Activated CD4-positive, alpha-beta T cell treated with anti-CD3 and anti-CD28 coated beads, Interleukin-2, amount 50 U/mL, for 16 hours (primary cell): ENCODE measurements at regions not wholly inside any gene's neighbourhood (a gene's known extent, or its start where the extent isn't known, plus 50 kb on each side); places are given as distances from the start of the nearest gene placed in this dataset.

Experiments
- DNase-seq: peaks from one replicate; pipeline ENCODE4 v3.0.0-alpha.2; 2020

DNA sequence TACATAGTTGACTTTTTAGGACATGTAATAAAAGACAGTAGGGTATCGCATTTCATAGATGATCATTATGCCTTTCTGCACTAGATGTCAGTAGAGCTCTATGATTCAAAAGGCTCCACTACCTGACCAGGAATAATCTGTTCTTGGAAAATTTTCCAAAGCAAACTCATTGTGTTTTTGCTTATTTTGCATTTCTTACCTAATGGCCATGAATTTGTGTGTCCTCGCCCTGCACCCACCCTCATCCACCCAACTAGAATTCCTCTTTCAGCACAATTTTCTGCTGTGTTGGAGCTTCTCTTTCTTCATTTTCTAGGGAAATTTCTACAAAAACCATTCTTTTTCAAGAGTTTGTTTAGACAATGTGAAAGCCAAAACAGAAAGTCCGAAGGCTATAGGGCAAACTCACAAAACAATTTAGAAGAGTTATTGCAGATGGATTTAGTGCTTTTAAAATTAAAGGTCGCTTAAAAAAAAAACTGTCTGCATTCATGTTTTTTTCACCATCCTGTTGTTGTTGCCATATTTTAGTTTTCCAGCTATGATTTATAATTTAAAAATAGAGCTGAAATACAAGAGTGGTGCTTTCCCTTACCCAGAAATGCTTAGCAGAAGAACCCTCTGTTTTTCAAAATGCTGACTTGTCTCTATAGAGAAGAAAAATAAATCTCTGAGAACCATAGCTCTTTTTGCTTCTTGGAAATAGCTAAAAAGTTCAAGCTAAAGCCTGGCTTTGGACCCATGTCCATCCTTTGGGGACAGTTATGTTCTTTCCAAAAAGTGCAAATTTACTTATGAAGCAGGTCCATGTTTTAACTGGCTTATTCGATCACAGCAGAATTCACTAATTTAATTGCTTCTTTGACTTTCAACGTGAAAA lies 183.7 kb downstream of the SPATA18 start:
- DNase-seq: no peak

DNA sequence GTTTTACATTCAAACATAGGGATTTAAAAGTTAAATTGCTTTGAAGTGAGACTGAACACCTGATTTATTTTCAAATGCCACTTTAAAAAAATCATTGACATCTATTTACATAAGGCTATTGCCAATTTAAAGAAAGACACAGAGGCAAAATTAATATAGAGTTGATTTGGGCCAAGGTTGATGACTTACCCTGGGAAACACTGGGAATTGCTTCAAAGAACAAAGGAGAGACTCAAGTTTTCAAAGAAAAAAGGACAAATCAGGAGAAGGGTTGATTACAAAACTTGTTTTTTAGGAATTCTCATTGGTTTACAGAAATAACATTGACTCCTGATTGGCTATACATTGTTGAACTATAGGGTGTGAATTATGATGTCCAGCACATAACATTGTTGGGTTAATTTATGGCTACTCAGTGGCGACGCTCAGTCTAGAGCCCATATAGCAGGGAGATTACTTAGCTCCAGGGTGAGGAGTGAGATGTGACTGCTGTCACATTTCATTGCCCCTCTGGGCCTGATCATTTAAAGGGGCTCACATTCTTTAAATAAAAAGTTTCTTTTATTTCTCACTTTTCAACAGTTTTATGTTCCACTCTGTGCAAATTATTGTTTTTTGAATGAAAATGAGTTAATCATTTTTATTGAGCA lies 184.6 kb downstream of the SPATA18 start:
- DNase-seq: no peak

DNA sequence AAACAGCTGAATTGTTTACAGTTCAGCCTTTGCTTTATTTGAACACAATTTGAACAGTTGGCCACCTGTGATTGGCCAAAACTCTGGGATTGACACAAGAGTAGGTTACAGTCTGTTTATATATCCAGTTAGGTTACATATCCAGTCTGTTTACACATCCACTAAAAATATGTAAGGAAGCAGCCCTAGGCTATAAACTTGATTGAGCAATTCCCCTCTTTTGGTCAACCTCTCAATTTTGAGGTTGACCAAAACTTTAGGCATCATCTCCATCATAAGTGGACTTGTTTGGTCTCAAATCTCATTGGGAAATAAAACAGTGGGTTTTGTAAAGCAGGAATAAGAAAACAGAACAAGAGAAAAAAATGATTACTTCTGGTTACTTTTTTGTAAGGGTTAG lies 190.8 kb downstream of the SPATA18 start:
- DNase-seq: no peak

DNA sequence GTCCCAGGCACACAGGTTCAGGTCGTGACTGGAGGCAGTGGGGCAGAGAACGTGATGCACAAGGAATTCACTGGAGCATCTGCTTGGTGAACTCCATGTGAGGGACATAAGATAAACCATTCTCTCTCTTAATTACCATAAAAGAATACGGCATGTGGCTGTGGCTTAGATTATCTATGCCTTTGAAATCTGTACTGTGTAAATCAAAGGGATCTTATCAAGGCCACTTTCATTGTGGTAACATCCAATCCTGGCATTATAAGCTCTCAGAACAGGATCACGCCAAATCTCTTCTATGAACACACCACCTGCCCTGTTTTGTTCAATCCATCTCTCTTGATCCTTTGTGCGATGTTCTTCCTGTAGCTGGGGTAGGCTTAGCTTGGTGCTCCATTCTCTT lies 192.3 kb downstream of the SPATA18 start:
- no peak for DNase-seq

DNA sequence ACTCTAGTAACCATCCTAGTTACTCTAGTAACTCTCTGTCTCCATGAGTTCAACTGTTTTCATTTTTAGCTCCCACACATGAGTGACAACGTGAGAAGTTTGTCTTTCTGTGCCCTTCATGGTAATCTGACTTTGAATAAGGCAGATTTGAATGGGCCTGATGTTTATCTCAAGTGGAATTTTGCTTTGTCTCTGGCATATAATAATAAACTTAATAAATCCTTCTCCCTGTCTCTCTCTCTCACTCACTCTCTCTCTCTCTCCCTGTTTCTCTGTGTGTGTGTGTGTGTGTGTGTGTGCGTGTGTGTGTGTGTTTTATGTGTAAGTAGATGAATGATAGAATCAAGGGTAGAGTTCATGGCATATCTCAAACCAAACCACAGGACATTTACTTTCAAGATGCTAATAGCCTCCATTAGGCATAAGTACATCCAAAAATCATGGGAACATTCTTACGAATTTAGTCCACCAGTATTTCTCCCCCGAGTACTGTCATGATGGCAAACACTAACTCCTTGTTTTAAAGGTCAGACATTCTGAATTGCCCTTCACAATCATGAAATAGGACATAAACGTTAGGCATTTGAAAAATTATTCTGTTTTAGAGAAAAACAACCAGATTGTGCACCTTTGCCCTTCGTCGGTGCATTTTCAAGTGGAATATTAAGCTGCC lies 193.1 kb downstream of the SPATA18 start:
- no peak for DNase-seq

DNA sequence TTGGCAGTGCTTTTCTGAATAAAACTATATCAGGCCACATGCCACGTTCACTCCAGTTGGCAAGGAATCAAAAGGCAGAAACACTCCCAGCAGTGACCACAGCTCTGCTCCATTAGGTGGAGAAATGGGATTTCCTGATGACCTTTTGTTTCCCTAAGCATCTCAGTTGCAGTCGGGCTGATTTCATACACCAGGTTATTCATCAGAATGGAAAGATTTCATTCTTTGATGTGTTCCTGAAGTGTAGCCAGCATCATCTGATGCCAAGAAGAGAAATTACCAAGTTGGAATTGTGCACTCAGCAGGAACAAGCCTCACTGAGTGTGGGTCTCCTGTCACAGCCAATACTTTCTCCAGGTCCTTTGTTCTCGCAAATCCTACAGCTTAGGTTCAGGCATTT lies 193.7 kb downstream of the SPATA18 start:
- no peak for DNase-seq

DNA sequence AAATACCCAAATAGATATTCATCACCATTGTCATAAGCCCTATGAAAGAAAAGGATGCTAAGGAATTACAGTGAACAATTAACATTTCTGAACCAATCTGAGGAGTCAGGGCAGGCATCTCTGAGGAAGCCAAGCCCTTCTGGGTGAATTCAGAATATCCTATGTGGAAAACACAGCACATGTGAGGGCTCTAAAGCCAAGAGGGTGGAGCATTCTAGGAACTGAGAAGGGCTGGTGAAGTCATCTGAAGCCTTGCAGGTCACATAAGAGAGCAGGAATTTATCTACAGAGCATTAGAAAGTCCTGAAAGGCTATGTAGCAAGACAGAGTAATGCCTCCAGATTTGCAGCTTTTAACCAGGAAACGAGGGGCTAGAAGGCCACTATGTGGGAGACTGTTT lies 195.7 kb downstream of the SPATA18 start:
- DNase-seq: no peak

DNA sequence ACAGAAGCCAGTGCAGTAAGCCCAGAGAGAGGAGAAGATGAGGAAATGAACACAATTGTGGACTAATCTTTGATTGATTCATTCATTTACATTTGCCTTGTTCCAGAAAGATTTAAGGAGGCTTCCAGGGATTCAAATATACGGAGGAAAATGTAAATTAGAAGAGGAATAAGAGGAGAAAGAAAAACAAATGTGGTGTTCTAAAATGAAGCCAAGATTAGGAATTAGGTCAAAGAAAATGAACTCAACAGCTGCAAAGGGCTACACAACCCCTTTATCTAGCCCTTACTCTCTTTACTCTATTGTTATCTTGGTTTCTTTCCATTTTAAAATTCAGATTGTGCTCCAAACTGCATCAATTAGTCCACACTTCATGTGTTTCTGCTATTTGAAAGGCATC lies 196.8 kb downstream of the SPATA18 start:
- no peak for DNase-seq

DNA sequence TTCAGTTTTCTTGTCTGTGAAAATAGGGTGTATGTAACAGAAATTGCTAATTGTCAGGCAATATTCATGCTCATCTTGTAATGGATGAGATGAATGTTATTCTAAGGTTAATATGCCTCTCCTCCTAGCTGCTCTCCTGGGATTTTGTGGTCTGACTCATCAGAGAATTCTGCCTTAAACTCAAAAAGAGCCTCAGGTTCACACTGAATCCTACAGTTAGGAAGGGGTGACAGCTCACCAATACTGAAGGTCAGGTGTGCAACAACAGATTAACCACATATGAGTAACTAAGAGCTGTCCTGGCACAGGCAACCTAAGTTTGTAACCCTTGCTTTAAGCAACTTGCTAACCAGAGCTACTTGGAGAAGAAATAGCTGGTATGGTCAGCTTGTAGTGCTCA lies 197.7 kb downstream of the SPATA18 start:
- no peak for DNase-seq

DNA sequence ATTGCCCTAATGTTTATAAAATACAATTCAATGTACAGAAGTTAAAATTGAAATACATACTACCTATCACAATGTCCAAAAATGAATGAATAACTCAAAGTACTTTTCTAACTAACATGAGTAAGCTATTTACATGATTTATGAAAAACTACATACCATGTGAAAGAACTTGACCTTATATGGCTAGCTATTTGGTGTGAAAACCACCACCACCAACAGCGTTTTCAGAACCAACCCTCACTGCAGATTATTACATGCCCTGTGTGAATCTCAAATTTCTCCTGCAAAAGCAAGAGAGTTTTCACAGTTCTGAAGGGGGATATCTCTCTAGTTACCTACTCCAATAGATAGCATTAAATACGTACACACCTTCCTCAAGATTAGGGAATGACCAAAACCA lies 198.5 kb downstream of the SPATA18 start:
- DNase-seq: no peak

DNA sequence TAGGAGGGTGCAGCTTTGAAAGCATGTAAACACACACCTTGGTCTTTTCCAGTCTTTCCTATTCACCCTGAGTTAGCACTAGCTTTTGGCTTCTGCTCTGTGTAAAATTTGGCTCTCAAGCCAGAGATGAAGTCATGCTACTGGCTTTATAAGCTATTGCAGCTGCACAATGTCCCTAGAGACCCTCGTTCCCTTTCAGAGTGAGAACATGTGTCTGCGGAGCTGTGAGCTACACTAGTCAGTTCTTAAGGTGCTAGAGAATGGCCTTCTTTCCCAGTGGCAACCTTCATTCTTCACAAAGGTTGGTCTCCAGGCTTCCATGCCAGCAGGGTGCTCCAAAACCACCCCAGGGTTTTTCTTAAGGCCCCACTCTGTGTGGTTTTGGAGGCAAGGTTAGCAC lies 199.1 kb downstream of the SPATA18 start:
- DNase-seq: no peak

DNA sequence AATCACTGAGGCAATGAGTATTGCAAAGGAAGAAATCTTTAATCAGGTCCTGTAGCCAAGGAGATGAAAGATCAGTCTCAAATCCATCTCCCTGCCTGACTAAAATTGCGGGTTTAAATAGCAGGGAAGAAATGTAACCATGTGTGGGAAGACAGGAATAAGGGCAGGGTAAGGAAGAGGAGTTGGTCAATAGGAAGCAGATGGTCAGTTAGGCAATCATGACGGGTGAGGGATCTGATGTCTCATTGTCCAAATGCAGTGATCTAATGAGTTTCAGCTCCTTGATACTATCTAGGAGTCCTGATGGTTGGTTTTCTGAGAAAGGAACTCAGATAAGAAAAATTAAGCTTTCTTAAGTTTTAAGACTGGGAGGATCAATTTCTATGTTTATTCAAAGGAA lies 200.8 kb downstream of the SPATA18 start:
- DNase-seq: no peak

DNA sequence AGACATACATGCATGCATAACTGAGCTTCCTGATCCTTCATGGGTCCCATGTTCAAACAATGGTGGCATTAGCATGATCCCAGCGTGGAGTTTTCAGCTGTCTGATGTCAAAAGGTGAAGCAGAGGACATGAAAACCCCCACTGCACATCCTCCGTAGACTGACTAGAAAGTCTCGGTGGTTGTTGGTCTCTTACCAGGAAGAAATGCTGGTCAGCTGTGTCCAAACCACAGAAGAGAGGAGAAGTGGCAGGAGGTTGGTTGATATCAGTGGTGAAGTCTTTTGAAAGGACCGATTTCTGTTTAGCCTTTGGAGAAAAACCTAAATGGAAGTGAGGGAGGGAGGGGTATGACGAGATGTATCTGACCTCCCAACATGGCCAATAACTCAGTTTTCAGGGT lies 201.9 kb downstream of the SPATA18 start:
- DNase-seq: no peak

DNA sequence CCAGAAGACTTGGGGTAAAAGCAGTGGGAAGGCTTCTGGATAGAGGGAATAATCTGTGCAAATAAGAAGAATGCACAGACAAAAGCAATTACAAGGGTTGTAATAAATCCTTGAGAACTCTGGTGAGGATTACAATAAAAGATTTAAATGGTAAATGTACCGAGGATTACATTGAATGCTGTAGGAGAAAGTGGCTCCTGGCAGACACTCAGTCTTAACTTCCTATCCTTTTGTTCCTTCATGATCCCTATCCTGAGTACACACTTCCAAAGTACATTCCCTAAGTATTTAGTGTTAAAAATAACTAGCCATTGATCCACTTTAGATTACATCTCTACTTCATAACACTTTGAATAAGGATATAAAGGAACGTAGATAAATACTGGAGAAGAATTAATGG lies 205.4 kb downstream of the SPATA18 start:
- no peak for DNase-seq

DNA sequence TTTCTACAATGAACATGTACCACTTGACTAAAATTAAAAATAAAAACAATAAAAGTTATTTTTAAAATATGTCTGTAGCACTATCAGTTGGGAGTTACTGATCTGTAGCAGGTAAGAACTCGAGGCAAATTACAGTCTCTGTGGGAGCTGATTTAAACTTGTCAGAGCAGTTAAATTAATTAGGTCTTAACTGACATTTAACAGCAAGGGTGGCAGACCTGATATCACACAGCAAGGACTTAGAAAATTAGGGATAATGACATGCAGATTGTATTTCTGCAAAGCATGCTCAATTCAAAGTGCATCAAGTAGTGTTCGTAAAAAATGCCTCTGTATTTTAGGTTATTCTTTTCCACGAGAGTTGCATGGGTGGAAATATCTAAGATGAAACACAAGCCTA lies 208.9 kb downstream of the SPATA18 start:
- no peak for DNase-seq

DNA sequence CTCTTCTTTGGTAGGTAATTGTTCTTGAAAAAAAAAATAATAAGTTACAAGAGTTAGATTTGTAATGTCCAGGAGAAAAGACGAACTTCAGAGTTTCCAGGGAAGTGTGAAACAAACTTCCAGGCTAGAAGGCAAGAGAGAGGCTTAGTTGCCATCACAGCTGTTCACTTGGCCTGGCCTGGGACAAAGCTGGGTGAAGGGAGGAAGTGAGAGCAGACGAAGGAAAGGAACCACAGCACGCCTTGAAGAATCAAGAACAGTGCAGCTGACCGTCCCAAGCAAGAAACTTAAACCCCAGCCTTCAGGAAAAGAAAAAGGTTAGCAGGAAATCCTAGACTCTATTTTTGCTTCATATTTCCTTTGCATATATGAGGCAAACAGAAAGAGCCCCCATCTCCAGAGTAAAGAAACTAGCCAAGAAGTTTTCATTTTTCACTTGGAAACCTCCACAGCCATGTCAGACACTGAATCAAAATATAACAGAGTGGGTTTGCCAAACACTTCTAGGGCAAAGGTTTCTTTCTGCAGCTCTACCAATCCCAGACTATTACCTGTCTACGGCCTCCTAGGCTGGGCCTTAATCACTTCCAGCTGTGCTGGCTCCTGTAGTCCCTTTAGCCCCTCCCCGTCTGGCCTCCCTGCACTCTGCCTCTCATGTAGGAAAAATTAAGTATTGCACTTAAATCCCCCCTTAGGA lies 209.6 kb downstream of the SPATA18 start:
- no peak for DNase-seq

DNA sequence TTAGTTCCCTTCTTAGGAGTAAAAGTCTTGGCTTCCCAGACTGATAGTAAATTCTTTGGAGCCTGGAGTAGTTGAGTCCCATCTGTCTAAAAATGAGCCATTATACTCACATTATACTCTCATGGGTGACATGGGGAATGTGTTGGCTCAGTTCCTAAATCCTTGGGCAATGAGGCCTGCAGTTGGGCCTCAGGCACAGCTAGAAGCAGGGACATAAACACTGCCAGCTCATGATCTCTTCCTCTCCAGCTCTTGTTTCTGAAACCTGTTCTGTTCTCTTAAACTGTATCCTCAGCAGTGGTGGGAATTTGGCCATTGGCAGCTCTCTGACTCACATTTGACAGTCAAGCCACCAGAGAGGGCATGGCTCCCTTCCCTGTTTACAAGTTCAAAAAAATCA lies 212.5 kb downstream of the SPATA18 start:
- no peak for DNase-seq

DNA sequence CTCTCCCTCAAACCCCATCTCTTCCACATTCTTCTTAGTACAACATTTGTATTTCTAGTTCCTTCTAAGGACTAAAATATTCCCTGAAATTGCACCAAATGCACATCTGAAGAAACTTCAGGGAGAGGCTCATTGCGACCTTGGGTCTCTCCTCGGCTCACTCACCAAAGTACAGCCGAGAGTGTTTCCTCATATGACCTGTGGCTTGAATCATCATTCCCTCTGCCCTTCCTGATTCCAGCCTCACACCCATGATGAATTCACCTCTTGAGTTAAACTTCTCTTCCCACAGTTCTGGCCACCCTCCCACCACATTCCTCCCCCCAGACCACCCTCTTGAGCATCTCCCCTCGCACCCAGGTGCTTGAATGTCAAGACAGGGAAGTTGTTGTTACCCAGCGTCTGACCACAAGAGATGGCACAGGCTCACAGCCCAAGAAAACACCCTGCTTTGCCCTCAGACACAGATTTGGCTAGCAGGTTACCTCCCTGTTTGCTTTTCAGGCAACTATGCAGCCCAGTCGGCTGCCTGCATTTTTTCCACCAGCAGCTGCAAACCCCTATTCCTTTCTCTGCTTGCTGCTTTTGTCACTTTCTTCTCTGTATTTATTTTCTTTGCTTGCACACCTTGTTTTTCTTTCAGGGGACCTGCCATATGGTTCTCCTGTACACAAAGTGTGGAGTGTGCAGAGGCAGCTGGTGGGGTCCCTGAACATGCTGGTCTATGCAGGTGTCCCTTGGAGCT lies 214.8 kb downstream of the SPATA18 start:
- no peak for DNase-seq

DNA sequence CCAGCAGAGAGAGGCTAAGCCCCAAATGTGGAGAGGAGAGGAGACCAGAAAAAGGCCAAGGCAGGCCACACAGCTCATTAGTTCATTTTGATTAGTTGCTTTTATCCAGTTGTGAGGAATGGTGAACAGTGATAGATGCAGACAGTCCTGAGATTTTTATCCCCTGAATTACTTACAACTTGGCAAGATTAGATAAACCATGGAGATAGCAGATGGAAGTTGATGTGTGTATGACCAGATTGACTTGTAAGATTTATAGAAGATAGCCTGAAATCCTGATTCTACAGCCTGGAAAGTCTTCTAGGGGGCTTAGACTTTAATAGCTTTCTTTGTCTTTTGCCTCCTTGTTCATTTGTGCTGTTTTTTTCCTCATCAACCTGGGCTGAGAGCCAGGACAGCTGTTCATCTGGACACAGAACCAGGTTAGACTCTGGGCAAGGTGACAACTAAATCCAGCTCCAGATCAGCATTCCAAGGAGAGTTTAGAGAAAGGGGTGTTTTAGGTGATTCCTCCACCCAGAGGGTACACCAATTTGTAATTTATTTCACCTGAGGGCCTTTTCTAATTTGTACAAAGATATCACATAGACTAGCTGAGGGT lies 215.5 kb downstream of the SPATA18 start:
- no peak for DNase-seq

DNA sequence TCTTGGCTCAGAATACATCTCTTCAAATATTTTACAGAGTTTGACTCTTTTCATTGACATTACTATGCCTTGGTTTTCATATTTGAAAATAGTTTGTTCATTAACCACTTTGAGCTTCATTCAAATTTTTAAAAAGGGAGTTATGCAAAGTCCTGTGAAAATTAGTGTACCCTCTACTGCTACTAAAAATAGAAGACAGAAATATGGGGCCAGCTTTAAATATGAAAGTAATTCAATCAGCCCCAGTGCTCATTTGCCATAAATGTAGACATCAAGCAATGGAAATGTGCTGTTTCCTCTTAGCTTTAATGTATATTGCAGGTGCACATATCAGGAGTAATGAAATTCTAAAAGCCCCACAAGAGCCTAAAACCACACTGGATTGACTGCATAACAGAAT lies 218.7 kb downstream of the SPATA18 start:
- DNase-seq: no peak

DNA sequence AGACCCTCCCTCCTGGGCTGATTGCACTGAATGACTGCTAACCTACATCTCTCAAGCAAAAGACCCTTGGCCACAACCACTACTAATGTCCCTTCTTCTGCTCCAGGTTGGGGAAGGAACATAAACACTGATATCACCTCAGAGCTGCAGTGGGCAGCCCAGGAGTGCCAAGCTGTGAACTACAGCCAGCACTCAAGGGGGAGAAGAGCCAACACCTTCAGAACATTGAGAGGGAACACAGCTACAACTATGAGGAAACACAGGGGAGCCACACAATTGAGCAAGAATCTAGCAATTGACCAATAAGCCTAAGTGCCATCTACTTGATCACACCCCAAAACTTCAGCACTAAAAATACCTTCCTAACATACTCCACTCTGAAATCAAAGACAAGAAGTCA lies 222.8 kb downstream of the SPATA18 start:
- DNase-seq: no peak

DNA sequence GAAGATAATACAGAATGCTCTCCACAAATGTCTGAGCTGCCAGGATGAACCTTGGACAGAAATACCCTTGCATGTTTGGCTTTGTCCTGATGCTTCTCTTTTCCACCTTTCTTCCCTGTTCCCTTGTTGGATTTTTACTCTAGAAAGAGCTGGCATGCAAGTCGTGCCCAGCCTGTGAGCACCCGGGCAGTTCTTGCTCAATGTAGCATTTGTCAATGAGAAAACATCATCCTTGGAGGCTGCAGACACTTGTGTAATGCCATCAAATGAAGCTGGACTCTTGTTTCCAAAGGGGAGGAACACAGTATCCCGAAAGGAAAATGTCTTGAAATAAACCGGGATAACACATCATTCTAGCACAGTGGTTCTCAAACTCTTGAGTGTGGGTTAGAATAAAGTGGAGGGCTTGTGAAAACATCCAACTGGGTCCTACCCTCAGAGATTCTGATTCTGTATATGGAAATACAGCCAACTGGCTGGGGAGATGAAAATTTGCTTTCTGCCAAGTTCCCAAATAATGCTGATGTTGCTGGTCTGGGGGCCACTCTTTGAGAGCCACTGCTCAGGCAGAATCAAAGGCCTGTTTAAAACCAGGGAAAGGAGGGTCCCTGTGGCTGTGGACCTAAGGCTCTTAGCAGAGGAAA lies 237.2 kb downstream of the SPATA18 start:
- no peak for DNase-seq
